GM12891 (cell line): ENCODE measurements at regions not wholly inside any gene's neighbourhood (a gene's known extent, or its start where the extent isn't known, plus 50 kb on each side); places are given as distances from the start of the nearest gene placed in this dataset.

ENCODE experiments used
- POLR2A ChIP-seq: IDR thresholded peaks from 2 replicates; pipeline ENCODE4 v1.6.1; 2011; ENCODE audit warnings: low read depth, low read length, control low read depth
- POLR2AphosphoS5 ChIP-seq: IDR thresholded peaks from 2 replicates; pipeline ENCODE4 v1.6.1; 2011; ENCODE audit warnings: low read depth, low read length, control low read depth
- SPI1 ChIP-seq: IDR thresholded peaks from 2 replicates; pipeline ENCODE4 v1.6.1; 2011; ENCODE audit warnings: low read depth, low read length, control low read depth
- TAF1 ChIP-seq: IDR thresholded peaks from 2 replicates; pipeline ENCODE4 v1.6.1; 2011; ENCODE audit warnings: low read depth, low read length, control low read depth

DNA sequence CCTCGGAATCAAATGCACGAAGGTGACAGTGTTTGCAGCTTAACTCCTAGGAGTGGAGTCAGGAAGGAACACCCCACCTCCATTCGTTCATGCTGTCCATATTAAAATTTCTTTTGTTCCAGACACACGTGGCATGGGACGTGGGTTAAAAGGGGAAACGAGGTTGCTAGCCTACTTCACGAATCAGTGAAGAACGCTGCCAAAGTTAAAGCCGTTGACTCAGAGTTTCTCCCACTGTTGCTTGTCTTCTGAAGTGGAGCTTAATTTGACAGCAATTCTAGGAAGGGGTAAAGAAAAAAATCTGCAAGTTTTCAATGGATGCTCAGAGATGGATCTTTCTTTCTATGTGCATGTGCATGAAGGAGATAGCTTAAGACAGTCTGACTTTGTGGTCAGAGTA is 499.1 kb downstream of the CD83 start:
- TF ChIP-seq POLR2A = no peak
- TF ChIP-seq POLR2AphosphoS5 = no peak
- no peak for TF ChIP-seq SPI1
- TF ChIP-seq TAF1 = no peak
